Activated naive CD4-positive, alpha-beta T cell treated with anti-CD3 and anti-CD28 coated beads, Interleukin-2, amount 10 ng/mL, durations not matched to agents 7 days and 5 days (primary cell): ENCODE measurements at regions not wholly inside any gene's neighbourhood (a gene's known extent, or its start where the extent isn't known, plus 50 kb on each side); places are given as distances from the start of the nearest gene placed in this dataset.

ENCODE experiments used
- CTCF ChIA-PET: fragments of 350-600 bp; sonication (Branson Sonifier 250); formaldehyde crosslinking; loops from one replicate; lab custom pipeline; 2021; ENCODE audit warnings: antibody characterized with exemption; lab: Charles Lee
- DNase-seq: peaks from one replicate; pipeline ENCODE4 v3.0.0-alpha.2; 2020
- H3K27ac Mint-ChIP-seq: one replicate; pipeline ENCODE4 v1.8.0; 2021; ENCODE audit warnings: mild to moderate bottlenecking, moderate library complexity, mixed read lengths
- H3K27me3 Mint-ChIP-seq: one replicate; pipeline ENCODE4 v1.8.0; 2021; ENCODE audit warnings: mild to moderate bottlenecking, mixed read lengths
- H3K36me3 Mint-ChIP-seq: one replicate; pipeline ENCODE4 v1.8.0; 2021; ENCODE audit warnings: mixed read lengths
- H3K4me1 Mint-ChIP-seq: one replicate; pipeline ENCODE4 v1.8.0; 2021; ENCODE audit warnings: mixed read lengths
- H3K4me3 Mint-ChIP-seq: one replicate; pipeline ENCODE4 v1.8.0; 2021; ENCODE audit warnings: mild to moderate bottlenecking, moderate library complexity, mixed read lengths
- H3K9me3 Mint-ChIP-seq: one replicate; pipeline ENCODE4 v1.8.0; 2021; ENCODE audit warnings: mixed read lengths

DNA sequence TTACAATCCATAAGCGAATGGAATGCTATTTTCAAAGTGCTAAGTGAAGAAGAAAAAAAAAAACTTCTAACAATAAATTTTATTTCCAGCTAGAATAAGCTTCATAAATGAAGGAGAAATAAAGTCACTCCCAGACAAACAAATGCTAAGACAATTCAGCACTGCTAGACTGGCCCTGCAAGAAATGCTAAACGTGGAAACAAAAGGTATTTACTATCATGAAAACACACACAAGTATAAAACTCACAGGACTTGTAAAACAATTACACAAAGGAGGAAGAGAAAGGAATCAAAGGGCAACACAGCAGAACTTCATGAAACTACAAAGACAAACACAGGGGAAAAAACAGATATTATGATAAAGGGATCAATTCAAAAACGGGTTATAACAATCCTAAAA lies 85.8 kb upstream of the NELL2 start:
- H3K36me3 Mint-ChIP-seq = no peaks in the 10 kb centered on the region
- CTCF ChIA-PET = interaction anchor here (1.4 kb wide), 1 partner anchor 13 kb away, joined by 8 read pairs; no protein-coding TSS in a partner anchor
- H3K27me3 Mint-ChIP-seq = peaks cover 7% of the 10 kb centered on the region
- DNase-seq = no peak
- H3K27ac Mint-ChIP-seq = no peak overlapping the region
- no peaks in the 10 kb centered on the region for H3K4me1 Mint-ChIP-seq
- H3K9me3 Mint-ChIP-seq = peaks cover 3% of the 10 kb centered on the region
- H3K4me3 Mint-ChIP-seq = no peak overlapping the region

DNA sequence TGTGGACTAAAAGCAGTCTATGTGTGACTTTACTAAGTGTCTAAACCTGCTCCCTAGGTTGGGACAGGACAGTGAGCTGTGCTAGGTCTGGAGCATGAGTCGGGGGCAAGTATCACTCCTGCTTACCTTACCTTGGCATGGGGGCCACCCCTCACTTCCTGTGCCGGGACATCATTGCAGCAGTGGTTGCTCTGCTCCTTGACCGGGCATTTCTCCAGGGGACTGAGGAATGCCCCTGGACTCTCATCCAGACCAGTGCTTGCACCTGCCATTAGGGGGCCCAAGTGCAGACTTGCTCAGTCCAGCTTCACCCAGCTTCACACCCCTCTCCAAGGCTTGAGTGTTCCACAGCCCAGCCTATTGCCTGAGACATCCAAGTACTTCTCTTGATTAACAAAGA lies 84.7 kb upstream of the NELL2 start:
- Mint-ChIP-seq H3K27me3 (peaks cover 7% of the 10 kb centered on the region), H3K9me3 (peaks cover 2% of the 10 kb centered on the region), H3K36me3 (no peaks in the 10 kb centered on the region), H3K27ac (no peak overlapping the region), H3K4me1 (no peaks in the 10 kb centered on the region), H3K4me3 (no peak overlapping the region)
- no peak for DNase-seq
- CTCF ChIA-PET = interaction anchor here (1.4 kb wide), 1 partner anchor 12 kb away, joined by 8 read pairs; no protein-coding TSS in a partner anchor

DNA sequence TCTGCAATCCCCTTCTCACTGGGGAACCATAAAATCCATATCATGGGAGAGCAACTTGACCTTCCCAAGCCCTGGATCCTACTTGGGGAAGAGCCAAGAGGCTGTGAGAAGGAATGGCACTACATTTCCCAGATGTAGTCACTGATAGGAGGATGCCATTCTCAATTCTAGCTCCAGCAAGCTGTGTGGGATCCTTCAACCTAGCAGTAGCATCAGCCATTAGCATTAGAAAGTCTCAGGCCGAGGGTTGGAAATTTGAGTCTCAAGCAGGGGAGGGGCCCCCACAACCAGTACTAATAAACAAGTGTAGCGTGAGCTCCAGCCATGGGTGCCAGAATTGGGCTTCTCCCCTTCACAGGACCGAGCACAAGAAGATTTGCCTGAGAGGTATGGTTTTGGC lies 84.3 kb upstream of the NELL2 start:
- Mint-ChIP-seq H3K36me3 (no peaks in the 10 kb centered on the region), H3K27me3 (peaks cover 7% of the 10 kb centered on the region), H3K9me3 (no peaks in the 10 kb centered on the region), H3K4me1 (no peaks in the 10 kb centered on the region), H3K4me3 (no peak overlapping the region), H3K27ac (no peak overlapping the region)
- CTCF ChIA-PET = interaction anchor here (1.4 kb wide), 1 partner anchor 12 kb away, joined by 8 read pairs; no protein-coding TSS in a partner anchor
- no peak for DNase-seq

DNA sequence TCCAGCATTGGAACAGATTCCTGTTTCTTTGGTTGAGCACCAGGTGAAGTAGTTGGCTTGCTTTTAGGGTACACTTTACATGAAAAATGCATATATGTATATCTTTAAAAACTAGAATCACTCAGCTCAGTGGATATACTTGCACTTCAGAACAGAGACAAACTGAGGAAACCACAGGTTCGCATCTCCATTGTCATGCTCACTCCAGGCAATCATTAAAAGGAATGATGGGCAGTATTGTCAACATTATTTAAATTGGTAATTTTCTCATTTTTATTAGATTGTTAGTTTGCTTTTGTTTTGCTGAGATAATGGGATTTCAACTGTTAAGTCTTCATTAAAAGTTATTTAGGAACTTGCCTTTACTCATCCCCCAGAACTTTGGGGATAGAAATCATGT lies 71.0 kb upstream of the NELL2 start:
- H3K27me3 Mint-ChIP-seq = peaks cover 9% of the 10 kb centered on the region
- H3K36me3 Mint-ChIP-seq = no peaks in the 10 kb centered on the region
- CTCF ChIA-PET = interaction anchor here (0.8 kb wide), 1 partner anchor 988 kb away, joined by 4 read pairs; no protein-coding TSS in a partner anchor
- no peak for DNase-seq
- no peak overlapping the region for H3K4me3 Mint-ChIP-seq
- H3K4me1 Mint-ChIP-seq = peaks cover 3% of the 10 kb centered on the region
- no peaks in the 10 kb centered on the region for H3K9me3 Mint-ChIP-seq
- H3K27ac Mint-ChIP-seq = no peak overlapping the region

DNA sequence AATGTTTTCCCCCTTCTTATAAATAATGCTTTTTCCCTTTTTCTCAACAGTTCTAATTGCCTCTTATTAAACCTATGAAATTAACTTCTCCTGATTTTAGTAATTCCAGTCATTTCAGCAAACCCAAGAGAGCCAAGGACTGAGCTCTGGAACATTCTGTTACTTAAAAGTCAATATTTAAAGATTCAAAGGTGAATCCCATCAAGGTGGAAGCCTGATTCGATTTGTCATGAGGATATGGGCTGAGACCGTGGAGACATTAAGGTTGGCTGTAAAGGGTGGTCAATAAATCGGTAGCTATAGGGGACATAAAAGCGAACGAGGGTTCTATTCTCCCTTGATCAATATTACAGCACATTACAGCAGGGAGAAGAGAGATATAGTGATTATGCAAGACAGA lies 66.6 kb upstream of the NELL2 start:
- CTCF ChIA-PET = interaction anchor here (0.6 kb wide), 1 partner anchor 449 kb away, joined by 3 read pairs; no protein-coding TSS in a partner anchor
- Mint-ChIP-seq H3K4me3 (no peak overlapping the region), H3K27me3 (peaks cover 3% of the 10 kb centered on the region), H3K36me3 (no peaks in the 10 kb centered on the region), H3K27ac (no peak overlapping the region), H3K4me1 (no peaks in the 10 kb centered on the region), H3K9me3 (no peaks in the 10 kb centered on the region)
- no peak for DNase-seq

DNA sequence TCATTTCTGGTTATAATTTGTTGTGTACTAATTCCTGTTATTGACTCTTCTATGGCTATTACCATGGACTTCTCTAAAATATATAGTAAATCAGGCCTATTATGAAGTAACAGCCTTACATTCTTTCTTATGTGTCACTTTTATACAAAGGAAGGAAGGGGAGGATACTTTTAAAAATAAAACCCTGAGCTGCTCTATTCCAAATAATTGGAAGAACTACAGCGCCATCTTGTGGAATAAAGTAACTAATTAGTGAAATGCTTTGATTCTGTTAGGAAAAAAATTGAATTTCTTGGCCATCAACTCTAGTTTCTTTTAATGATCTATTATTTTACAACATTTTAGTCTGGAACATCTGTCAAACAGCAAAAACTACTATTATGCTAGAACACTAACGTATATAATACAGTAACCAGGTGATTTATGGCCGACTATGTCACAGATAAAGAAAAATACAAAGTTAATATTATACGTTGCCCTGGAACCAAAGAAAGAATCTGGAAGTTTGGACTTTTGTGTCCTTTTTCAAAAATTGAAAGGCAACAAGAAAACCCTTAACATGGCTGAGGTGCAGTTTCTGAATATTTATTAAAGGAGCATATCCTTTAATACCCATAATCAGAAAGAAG lies 55.0 kb upstream of the NELL2 start:
- CTCF ChIA-PET = interaction anchor here (0.7 to 3.3 kb wide), 14 partner anchors 18 to 972 kb away, joined by 3 to 31 read pairs (median 5); no protein-coding TSS in a partner anchor
- no peaks in the 10 kb centered on the region for H3K9me3 Mint-ChIP-seq
- no peaks in the 10 kb centered on the region for H3K4me1 Mint-ChIP-seq
- H3K27me3 Mint-ChIP-seq = no peaks in the 10 kb centered on the region
- no peak overlapping the region for H3K4me3 Mint-ChIP-seq
- no peaks in the 10 kb centered on the region for H3K36me3 Mint-ChIP-seq
- DNase-seq = no peak
- no peak overlapping the region for H3K27ac Mint-ChIP-seq

DNA sequence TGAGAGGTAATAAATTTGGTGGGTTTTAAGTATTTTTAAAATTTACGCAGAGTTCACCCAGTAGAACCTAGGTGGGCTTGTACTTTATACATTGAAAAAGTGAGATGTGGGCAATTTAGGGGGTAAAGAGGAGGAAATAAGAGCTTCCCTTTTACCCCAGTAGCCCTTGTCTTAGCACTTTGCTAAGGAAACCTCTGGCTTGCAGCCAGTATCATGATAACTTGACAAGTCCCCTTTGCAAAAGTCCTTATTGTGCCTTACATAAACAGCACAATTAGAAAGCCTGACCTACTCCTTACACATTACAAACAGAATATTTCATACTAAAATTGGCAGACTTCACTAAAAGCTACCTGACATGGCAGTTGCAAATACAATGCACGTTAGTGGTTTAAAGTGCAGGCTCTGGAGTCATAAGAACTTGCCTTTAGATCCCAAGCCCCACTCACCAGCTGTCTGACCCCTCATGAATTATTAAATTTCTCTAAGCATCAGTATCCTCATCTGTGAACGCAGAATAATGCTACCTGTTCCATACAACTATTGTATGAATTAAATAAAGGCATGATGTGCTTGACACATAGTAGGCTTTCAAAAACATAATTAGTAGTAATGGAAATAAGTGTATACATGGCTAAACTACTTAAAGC lies 53.2 kb upstream of the NELL2 start:
- CTCF ChIA-PET = interaction anchor here (1.1 to 3.3 kb wide), 3 partner anchors 118 to 914 kb away, joined by 3 to 31 read pairs (median 3); no protein-coding TSS in a partner anchor
- Mint-ChIP-seq H3K36me3 (no peaks in the 10 kb centered on the region), H3K27ac (no peak overlapping the region)

More for the DNA sequence above, 53.2 kb upstream of the NELL2 start:
- Mint-ChIP-seq H3K9me3 (no peaks in the 10 kb centered on the region), H3K4me1 (no peaks in the 10 kb centered on the region), H3K27me3 (no peaks in the 10 kb centered on the region), H3K4me3 (no peak overlapping the region)
- DNase-seq = no peak
